Retinal pigment epithelial cell (primary cell): ENCODE measurements at regions not wholly inside any gene's neighbourhood (a gene's known extent, or its start where the extent isn't known, plus 50 kb on each side); places are given as distances from the start of the nearest gene placed in this dataset.

ENCODE experiments used
- DNase-seq: peaks from one replicate; pipeline ENCODE4 v3.0.0-alpha.2; 2010; ENCODE audit warnings: low read depth
- H3K4me3 ChIP-seq: 2 replicates; pipeline ENCODE4 v1.5.1; 2011; ENCODE audit warnings: mild to moderate bottlenecking, low read length, control low read depth, moderate library complexity
- TF ChIP-seq, protein P1 (sequence below): conservative IDR thresholded peaks from 2 replicates; pipeline ENCODE4 v1.5.1; 2011; ENCODE audit warnings: low read depth, low read length, control low read depth, inconsistent platforms

GRCh38 chr15:47411733-47412132 lies 305.6 kb upstream of the SEMA6D start:
- no peak for DNase-seq
- no peak overlapping the region for H3K4me3 ChIP-seq
- TF ChIP-seq, protein P1, sequence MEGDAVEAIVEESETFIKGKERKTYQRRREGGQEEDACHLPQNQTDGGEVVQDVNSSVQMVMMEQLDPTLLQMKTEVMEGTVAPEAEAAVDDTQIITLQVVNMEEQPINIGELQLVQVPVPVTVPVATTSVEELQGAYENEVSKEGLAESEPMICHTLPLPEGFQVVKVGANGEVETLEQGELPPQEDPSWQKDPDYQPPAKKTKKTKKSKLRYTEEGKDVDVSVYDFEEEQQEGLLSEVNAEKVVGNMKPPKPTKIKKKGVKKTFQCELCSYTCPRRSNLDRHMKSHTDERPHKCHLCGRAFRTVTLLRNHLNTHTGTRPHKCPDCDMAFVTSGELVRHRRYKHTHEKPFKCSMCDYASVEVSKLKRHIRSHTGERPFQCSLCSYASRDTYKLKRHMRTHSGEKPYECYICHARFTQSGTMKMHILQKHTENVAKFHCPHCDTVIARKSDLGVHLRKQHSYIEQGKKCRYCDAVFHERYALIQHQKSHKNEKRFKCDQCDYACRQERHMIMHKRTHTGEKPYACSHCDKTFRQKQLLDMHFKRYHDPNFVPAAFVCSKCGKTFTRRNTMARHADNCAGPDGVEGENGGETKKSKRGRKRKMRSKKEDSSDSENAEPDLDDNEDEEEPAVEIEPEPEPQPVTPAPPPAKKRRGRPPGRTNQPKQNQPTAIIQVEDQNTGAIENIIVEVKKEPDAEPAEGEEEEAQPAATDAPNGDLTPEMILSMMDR, result no peak

DNA sequence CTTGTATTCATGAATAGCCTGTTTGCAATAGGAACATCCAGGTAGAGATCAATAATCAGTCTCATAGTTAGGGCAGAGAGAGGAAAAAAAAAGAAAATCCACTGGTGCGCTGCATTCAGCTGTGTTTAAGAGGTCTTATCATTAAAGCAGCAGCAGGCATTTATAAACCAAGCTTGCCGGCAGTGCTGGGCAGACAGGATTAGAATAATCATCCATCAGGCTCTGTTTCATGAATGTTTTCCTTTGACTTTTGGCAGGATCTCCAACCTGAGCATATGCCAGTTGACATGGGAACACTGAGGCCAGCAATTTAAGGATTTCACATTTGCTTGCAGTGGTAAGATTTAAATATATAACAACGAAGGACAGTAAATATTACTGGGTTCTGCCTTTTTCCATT lies 305.2 kb upstream of the SEMA6D start:
- H3K4me3 ChIP-seq, result no peak overlapping the region
- TF ChIP-seq, protein P1, result no peak
- peak; percentile 48 for DNase-seq

DNA sequence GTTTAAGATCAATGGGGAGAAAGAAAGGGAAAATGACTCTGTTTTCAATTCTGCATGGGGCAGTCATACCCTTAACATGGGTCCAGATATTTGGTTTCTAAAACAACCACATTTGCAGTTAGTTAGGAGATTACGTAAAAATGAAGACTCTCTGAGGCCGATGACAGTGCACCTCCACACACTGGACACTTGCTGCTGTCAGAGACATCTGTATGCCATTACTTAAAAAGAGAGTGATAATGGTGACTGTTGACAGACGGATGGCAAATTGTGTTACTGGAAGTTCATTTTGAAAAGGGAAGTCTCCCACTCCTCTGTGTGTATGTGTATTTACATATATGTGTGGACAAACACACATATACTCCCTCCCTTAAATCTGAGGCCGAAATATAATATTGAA lies 304.5 kb upstream of the SEMA6D start:
- TF ChIP-seq, protein P1, result no peak
- DNase-seq, result no peak
- no peak overlapping the region for H3K4me3 ChIP-seq

- H3K4me3 ChIP-seq, result no peak overlapping the region
- TF ChIP-seq, protein P1, result no peak
- DNase-seq, result no peak
Observed at GRCh38 chr15:47414207-47414606, 303.1 kb upstream of the SEMA6D start.

GRCh38 chr15:47415539-47415971 lies 301.8 kb upstream of the SEMA6D start:
- TF ChIP-seq, protein P1, result no peak
- no peak for DNase-seq
- H3K4me3 ChIP-seq, result no peak overlapping the region

GRCh38 chr15:47422881-47423665 lies 294.2 kb upstream of the SEMA6D start:
- H3K4me3 ChIP-seq, result no peak overlapping the region
- no peak for DNase-seq
- TF ChIP-seq, protein P1, result no peak

- TF ChIP-seq, protein P1, result no peak
- no peak overlapping the region for H3K4me3 ChIP-seq
- DNase-seq, result no peak
Observed at GRCh38 chr15:47427463-47427862, 289.8 kb upstream of the SEMA6D start.
